Head of caudate nucleus (tissue), 42 donors: ENCODE measurements at regions not wholly inside any gene's neighbourhood (a gene's known extent, or its start where the extent isn't known, plus 50 kb on each side); places are given as distances from the start of the nearest gene placed in this dataset.
"Not testable (repeated sequence)": the region's sequence is repeated elsewhere in the genome, so short reads cannot be mapped to it uniquely, and the experiment has no call there.

ENCODE experiments used
- DNase-seq, 42 donors: peaks; one replicate each; pipeline versions ENCODE4 v3.0.0 to v3.0.0-alpha.2; 2020 to 2021; ENCODE audit warnings: mixed read lengths in 7 of 42
- intact Hi-C: fragments of 100-400 bp; cut with DNase I; formaldehyde crosslinking; loops from one replicate; pipeline ENCODE4 v1.15.0; 2022

GRCh38 chr11:115656041-115656440 is 151.8 kb upstream of the CADM1 start:
- DNase-seq: no peak
- intact Hi-C loops: no loop called here

- DNase-seq: no peak
- intact Hi-C loops: no loop called here
Measured at GRCh38 chr11:115654792-115655191, 150.6 kb upstream of the CADM1 start.

GRCh38 chr11:115653926-115654325 is 149.7 kb upstream of the CADM1 start:
- DNase-seq: no peak
- intact Hi-C loops: no loop called here

DNA sequence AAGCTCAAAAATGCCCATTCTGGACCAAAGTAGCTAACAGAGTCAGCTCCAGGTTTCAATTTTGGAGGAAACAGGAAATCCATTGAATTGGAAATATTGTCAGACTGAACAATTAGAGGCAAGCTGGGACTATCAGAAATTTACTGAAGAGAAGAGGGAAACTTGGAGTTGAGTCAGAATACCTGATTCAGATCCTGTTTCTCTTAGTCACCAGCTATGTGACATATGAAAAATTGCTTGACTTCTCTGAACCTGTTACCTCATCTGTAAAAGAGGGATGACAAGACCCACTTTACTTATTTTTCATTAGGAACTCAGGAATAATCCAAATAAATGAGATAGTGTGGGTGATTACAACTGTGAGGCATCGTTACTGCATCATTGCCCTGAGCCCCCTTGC is 148.9 kb upstream of the CADM1 start:
- intact Hi-C loops: no loop called here
- no peak for DNase-seq

DNA sequence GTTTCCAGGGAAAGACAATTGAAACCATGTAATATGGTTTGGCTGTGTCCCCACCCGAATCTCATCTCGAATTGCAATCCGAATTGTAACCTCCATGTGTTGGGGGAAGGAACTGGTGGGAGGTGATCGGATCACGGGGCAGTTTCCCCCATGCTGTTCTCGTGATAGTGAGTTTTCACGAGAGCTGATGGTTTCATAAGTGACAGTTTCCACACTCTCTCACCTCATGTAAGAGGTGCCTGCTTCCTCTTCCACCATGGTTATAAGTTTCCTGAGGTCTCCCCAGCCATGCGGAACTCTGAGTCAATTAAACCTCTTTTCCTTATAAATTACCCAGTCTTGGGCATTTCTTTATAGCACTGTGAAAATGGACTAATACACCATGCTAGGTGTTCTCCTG is 148.3 kb upstream of the CADM1 start:
- no peak for DNase-seq
- intact Hi-C loops: no loop called here

DNA sequence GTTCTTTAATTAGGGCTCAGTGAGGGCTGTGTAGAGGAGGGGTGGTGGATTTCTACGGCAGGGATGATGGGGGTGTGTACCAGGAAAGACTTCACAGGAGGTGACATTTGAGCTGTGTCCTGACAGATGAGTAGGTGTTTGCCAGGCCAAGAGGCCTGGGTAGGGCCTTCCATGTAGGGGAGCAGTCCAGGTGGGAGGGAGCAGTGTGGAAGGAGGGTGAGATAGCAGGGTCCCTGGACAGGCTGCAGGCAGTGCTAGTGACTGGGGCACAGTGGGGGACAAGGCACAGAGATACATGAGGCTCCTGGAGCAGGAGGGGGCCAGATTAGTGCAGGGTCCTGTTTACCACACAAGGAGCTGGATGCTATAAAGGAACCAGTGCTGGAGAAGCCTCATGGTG is 147.9 kb upstream of the CADM1 start:
- intact Hi-C loops: no loop called here
- no peak for DNase-seq

GRCh38 chr11:115649461-115649860 is 145.2 kb upstream of the CADM1 start:
- intact Hi-C loops: no loop called here
- no peak for DNase-seq

DNA sequence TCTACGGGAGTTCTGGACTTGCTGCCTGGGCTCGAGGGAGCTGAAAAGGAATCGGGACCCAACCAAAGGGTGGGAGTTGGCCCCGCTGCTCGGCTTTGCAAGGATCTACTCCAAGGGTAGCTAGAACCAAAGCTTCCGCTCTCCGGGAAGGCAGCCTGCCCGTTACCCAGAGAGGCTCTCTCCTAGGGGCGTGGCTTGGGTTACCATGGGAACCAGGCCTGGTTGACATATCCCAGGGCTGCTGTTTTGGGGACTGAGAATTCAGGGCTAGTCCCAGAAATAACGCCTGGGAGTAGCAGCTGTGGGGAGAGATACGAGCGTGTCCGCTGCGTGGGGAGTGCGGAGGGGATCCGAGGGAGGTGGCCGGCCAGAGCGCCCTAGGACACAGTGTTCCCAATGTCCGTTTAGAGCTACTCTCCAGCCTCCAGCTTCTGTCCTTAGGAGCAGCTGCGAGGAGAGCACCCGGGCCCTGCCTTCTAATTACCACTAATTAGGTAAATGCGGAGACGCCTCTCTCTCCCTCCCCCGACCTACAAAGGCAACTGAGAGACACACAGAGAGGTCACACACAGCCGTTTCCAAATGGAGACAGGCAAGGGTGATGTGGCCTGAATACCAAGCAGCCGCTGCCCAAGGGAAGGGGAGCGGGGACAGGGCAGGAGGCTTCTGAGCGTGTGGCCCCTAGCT is 141.6 kb upstream of the CADM1 start:
- intact Hi-C loops: no loop called here
- peak; percentile 19 to 80 (median 60) for DNase-seq

- intact Hi-C loops: no loop called here
- no peak for DNase-seq
Measured at GRCh38 chr11:115644856-115645255, 140.6 kb upstream of the CADM1 start.

DNA sequence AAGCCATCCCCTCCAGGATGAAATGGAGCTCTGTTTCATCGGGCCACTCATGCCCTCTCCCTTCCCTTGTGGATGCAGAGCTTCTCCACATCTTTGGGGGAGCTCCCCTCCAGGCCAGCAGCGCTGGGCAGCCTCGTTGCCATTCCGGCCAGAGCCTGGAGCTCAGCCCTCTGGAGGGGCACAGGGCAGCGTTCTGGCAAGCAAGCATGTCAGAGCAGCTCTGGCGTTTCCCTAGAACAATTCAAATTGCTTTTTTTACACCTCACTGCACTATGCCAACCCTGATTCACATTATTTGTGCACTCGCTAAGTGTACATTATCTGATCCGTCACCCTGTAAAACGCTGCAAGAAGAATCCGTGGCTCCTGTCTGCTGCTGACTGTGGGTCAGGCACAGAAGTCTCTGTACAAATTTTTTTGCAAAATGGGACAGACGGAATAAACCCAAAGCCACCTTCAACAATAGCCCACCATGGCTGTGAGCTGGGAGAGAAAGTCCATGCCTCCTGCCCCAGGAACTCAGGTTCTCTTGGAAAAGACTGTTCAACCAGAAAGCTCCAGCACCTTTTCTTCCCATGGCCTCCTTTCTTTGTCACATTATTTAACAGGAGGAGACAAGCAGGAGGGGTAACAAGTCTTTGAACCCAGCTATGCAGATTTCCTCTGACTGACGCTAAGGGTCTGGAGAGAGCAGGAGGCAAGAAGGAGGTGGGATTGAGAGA is 139.5 kb upstream of the CADM1 start:
- peak in 3 of 42 donors; percentile 12 to 17 (median 16) for DNase-seq
- intact Hi-C loops: no loop called here

DNA sequence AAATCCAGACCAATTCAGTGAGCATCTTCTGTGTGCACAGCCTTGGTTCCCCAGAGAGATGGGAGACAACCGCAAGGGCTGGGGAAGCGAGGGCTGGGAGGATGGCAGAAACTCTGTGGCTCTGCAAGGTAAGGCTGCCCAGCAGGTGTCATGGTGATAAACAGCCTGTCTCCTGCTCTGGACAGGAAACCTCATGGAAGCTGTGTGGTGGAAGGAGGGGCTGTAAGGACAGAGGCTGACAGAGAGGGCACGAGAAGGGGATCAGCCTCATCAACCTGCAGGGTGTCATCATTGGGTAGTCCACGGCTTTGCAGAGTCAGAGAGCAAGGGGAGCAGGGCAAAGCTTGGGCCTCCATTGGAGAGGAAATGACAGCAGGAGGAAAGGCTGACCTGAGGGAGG is 138.4 kb upstream of the CADM1 start:
- intact Hi-C loops: no loop called here
- DNase-seq: no peak

DNA sequence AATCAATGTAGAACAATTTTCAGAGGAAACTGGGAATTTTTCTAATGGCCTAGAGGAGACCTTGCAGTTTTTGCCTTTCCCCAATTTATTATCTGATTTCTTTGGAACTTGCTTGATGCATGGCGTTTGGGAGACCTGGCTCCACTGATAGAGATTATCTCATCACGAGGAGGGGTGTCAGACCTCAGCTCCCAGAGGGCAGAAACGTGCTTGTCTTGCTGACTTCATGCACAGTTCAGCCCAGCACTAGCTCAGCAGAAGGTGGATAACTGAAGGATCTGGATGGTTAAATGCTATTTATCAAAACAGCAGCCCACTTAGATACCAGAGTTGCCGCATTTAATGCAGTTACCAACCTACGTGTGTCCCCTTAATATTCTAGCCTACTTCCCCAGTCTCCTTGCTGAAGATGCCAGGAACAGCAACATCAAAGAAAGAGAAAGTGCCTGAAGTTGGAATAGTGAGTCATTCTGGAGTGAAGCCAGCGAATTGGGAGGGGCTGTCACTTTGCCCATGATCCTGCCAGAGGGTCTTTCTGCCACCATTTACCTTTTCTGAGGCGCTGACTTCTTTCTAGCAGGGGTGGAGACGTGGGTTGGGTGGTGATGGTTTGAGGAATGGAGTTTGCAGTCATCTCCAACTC is 133.5 kb upstream of the CADM1 start:
- intact Hi-C loops: no loop called here
- peak in 1 of 42 donors; percentile 52 for DNase-seq

GRCh38 chr11:115636753-115637527 is 132.7 kb upstream of the CADM1 start:
- no peak for DNase-seq
- intact Hi-C loops: no loop called here

GRCh38 chr11:115633977-115634376 is 129.8 kb upstream of the CADM1 start:
- DNase-seq, intact Hi-C loops: not testable (repeated sequence)

- intact Hi-C loops: no loop called here
- DNase-seq: no peak
Measured at GRCh38 chr11:115632061-115632460, 127.8 kb upstream of the CADM1 start.

GRCh38 chr11:115631609-115632008 is 127.4 kb upstream of the CADM1 start:
- DNase-seq: no peak
- intact Hi-C loops: no loop called here

- DNase-seq: no peak
- intact Hi-C loops: no loop called here
Measured at GRCh38 chr11:115630214-115630613, 126.0 kb upstream of the CADM1 start.

GRCh38 chr11:115629456-115630015 is 125.3 kb upstream of the CADM1 start:
- DNase-seq: no peak
- intact Hi-C loops: no loop called here

DNA sequence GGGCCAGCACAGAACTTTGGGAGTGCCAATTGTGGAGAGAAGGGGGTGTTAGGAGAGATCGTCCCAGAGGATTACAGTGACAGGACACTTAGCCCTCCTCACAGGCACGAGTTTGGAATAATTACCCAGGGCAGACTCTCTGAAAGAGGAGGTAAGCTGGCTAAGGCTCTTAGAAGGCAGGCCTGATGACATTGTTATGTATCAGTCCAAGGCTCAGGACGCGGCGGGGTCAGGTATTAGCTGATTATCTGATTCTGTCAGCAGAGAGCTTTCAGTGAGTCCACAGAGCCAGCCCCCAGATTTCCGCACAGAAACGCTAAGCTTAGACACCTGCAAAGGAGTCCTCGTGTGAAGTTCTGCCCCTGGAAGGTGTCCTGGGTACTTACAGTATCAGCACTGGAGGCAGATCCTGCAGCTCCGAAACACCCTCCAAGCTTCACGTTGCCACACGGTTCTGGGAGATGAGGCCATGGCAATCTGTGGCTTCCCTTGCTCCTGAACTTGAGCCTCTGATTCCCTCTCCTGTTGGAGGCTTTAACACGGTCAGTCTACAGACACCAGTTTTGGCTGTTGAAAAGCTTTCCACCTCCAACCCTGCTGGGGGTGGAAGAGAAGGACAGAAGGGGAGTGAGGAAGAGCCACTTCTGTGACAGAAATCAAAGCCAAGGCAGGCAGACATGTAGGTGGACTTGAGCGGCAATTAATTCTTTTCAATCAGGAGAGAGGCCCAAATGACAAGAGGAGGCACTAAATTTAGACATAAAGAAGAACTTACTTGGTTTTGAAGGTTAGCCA is 123.6 kb upstream of the CADM1 start:
- intact Hi-C loops: no loop called here
- no peak for DNase-seq
